22Rv1 (cell line): ENCODE measurements at regions not wholly inside any gene's neighbourhood (a gene's known extent, or its start where the extent isn't known, plus 50 kb on each side); places are given as distances from the start of the nearest gene placed in this dataset.

Source experiments
- H3K27ac ChIP-seq: fragments of 450-650 bp; 2 replicates; pipeline ENCODE4 v1.5.1; 2017
- ZFX ChIP-seq: fragments of 450-650 bp; IDR thresholded peaks from 2 replicates; pipeline ENCODE4 v1.6.1; 2017; ENCODE audit warnings: antibody characterized with exemption, borderline replicate concordance
- TF ChIP-seq, protein P1 (sequence below): fragments of 450-650 bp; IDR thresholded peaks from 2 replicates; pipeline ENCODE4 v1.5.1; 2017; ENCODE audit warnings: mild to moderate bottlenecking

DNA sequence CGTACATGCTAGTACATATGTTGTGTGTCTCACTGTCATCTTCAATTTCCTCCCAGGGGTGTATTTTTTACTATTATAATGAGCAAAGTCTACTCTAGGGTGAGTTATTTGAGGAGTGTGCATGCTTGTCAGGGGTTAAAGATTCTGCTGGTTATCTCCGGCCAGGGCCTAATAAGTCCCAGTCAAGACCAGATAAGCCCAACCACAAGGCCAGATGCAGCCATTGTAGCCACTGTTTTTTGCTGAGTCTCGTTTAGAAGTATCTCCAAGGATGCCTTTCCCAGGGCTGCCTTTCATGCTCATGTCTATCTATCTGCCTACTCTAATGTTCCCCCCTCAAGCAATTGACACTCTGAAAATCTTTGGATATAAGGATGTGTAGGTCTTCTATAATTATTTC is 300.5 kb downstream of the IPO8 start:
- TF ChIP-seq, protein P1, sequence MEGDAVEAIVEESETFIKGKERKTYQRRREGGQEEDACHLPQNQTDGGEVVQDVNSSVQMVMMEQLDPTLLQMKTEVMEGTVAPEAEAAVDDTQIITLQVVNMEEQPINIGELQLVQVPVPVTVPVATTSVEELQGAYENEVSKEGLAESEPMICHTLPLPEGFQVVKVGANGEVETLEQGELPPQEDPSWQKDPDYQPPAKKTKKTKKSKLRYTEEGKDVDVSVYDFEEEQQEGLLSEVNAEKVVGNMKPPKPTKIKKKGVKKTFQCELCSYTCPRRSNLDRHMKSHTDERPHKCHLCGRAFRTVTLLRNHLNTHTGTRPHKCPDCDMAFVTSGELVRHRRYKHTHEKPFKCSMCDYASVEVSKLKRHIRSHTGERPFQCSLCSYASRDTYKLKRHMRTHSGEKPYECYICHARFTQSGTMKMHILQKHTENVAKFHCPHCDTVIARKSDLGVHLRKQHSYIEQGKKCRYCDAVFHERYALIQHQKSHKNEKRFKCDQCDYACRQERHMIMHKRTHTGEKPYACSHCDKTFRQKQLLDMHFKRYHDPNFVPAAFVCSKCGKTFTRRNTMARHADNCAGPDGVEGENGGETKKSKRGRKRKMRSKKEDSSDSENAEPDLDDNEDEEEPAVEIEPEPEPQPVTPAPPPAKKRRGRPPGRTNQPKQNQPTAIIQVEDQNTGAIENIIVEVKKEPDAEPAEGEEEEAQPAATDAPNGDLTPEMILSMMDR, result no peak
- TF ChIP-seq ZFX, result no peak
- H3K27ac ChIP-seq, result no peak overlapping the region

GRCh38 chr12:30391766-30392366 is 303.8 kb downstream of the IPO8 start:
- H3K27ac ChIP-seq, result no peak overlapping the region
- TF ChIP-seq, protein P1, result no peak
- TF ChIP-seq ZFX, result no peak

DNA sequence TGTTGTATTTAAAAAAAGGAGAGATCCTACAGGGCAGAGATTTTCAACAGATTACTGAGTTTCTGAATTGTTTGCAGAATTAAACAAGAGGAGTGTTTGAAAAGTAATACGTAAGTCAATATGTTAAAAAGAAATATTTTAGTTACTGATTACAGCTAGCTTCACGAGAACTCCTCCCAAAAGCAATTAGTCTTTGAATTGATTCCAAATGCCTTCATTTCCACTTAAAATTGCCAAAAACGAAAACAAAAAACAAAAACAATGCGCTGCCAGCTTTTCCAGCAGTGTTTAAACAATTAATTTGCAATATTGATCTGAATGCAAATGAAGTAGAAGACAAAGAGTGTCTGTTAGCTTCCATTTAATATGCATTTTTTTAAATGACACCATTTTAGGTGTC is 310.0 kb downstream of the IPO8 start:
- TF ChIP-seq, protein P1, result no peak
- no peak for TF ChIP-seq ZFX
- no peak overlapping the region for H3K27ac ChIP-seq

DNA sequence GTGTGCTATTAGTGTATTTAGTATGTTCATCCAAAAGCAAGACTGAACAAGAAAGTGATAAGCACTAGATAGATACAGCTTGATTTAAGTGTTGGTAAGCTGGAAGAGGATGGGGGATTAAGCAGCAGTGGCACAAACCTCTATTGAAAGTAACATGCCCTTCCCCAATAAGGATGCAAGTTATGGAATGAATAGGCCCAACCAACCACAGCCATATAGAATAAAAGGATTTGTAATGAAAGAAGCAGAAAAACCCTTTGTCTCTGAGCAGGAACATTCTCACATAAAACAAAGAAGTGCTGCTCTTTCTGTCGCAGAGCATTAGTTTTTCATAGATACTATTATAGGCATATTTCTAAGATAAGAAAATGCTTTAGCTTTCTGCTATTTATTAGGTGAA is 310.7 kb downstream of the IPO8 start:
- H3K27ac ChIP-seq, result no peak overlapping the region
- TF ChIP-seq, protein P1, result no peak
- TF ChIP-seq ZFX, result no peak

DNA sequence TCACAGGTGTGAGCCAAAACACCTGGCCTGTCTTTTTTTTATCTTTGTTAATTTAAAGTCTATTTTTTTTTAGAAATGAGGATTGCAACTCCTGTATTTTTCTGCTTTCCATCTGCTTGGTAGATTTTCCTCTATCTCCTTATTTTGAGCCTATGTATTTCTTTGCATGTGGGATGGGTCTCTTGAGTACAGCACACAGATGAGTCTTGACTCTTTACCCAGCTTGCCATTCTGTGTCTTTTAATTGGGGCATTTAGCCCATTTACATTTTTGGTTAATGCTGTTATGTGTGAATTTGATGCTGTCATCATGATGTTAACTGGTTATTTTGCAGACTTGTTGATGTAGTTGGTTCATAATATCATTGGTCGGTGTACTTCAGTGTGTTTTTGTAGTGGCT is 317.4 kb downstream of the IPO8 start:
- TF ChIP-seq, protein P1, result no peak
- TF ChIP-seq ZFX, result no peak

GRCh38 chr12:30364822-30365221 is 330.8 kb downstream of the IPO8 start:
- no peak overlapping the region for H3K27ac ChIP-seq
- TF ChIP-seq ZFX, result no peak
- TF ChIP-seq, protein P1, result no peak

More for the DNA sequence above, 317.4 kb downstream of the IPO8 start:
- H3K27ac ChIP-seq, result no peak overlapping the region

GRCh38 chr12:30361145-30361544 is 334.5 kb downstream of the IPO8 start:
- no peak for TF ChIP-seq ZFX
- TF ChIP-seq, protein P1, result no peak
- H3K27ac ChIP-seq, result no peak overlapping the region
